T47D (cell line): ENCODE measurements at regions not wholly inside any gene's neighbourhood (a gene's known extent, or its start where the extent isn't known, plus 50 kb on each side); places are given as distances from the start of the nearest gene placed in this dataset.

ENCODE experiments used
- DNase-seq, 2 experiments: peaks; one replicate each; pipeline versions ENCODE4 v3.0.0 to v3.0.0-alpha.2; 2011 to 2012; ENCODE audit warnings: low read depth in 1 of 2, low spot score in 1 of 2
- JUND ChIP-seq: IDR thresholded peaks from 2 replicates; pipeline ENCODE4 v1.6.1; 2012; ENCODE audit warnings: low read depth
- in situ Hi-C: cut with HindIII; loops from 2 replicates; pipeline ENCODE4 v1.10.0; 2016; ENCODE audit warnings: low sequenced_read_pairs, low pct_unique_long_range_greater_than_20kb

- DNase-seq = no peak
- TF ChIP-seq JUND = no peak
- in situ Hi-C loops = no loop called here
Observed at GRCh38 chr13:89282241-89282640, 1611.1 kb downstream of the SLITRK5 start.

GRCh38 chr13:89287381-89287780, 1616.2 kb downstream of the SLITRK5 start:
- in situ Hi-C loops = no loop called here
- no peak for DNase-seq
- no peak for TF ChIP-seq JUND

GRCh38 chr13:89294115-89294867, 1623.1 kb downstream of the SLITRK5 start:
- in situ Hi-C loops = no loop called here

GRCh38 chr13:89307278-89307677, 1636.1 kb downstream of the SLITRK5 start:
- no peak for TF ChIP-seq JUND
- no peak for DNase-seq
- in situ Hi-C loops = no loop called here

More at GRCh38 chr13:89294115-89294867, 1623.1 kb downstream of the SLITRK5 start:
- DNase-seq = no peak
- TF ChIP-seq JUND = no peak

- no peak for DNase-seq
- in situ Hi-C loops = no loop called here
- TF ChIP-seq JUND = no peak
Observed at GRCh38 chr13:89310943-89311672, 1639.9 kb downstream of the SLITRK5 start.

- no peak for TF ChIP-seq JUND
- no peak for DNase-seq
- in situ Hi-C loops = no loop called here
Observed at GRCh38 chr13:89315287-89315686, 1644.1 kb downstream of the SLITRK5 start.

- DNase-seq = no peak
- TF ChIP-seq JUND = no peak
- in situ Hi-C loops = no loop called here
Observed at GRCh38 chr13:89322466-89322865, 1651.3 kb downstream of the SLITRK5 start.

- no peak for TF ChIP-seq JUND
- in situ Hi-C loops = no loop called here
- no peak for DNase-seq
Observed at GRCh38 chr13:89324582-89324981, 1653.4 kb downstream of the SLITRK5 start.

GRCh38 chr13:89343165-89343564, 1672.0 kb downstream of the SLITRK5 start:
- in situ Hi-C loops = no loop called here
- no peak for DNase-seq
- TF ChIP-seq JUND = no peak

GRCh38 chr13:89352384-89352783, 1681.2 kb downstream of the SLITRK5 start:
- in situ Hi-C loops = no loop called here
- TF ChIP-seq JUND = no peak
- DNase-seq = no peak

- in situ Hi-C loops = no loop called here
- TF ChIP-seq JUND = no peak
- DNase-seq = peak in 1 of 2 experiments; percentile 2
Observed at GRCh38 chr13:89361909-89362308, 1690.7 kb downstream of the SLITRK5 start.

- no peak for DNase-seq
- in situ Hi-C loops = no loop called here
- no peak for TF ChIP-seq JUND
Observed at GRCh38 chr13:89363144-89363543, 1692.0 kb downstream of the SLITRK5 start.

- no peak for DNase-seq
- in situ Hi-C loops = no loop called here
- no peak for TF ChIP-seq JUND
Observed at GRCh38 chr13:89372193-89372592, 1701.0 kb downstream of the SLITRK5 start.
